Adipocyte (in vitro differentiated cells): ENCODE measurements at regions not wholly inside any gene's neighbourhood (a gene's known extent, or its start where the extent isn't known, plus 50 kb on each side); places are given as distances from the start of the nearest gene placed in this dataset.

Experiments
- DNase-seq: peaks from one replicate; pipeline ENCODE4 v3.0.0-alpha.2; 2015; ENCODE audit warnings: low read depth
- H3K27me3 ChIP-seq: replicated peaks from 2 replicates; pipeline ENCODE4 v1.7.0; 2013; ENCODE audit warnings: mild to moderate bottlenecking, low read length, moderate library complexity; ENCODE audit not compliant: control insufficient read depth, insufficient read depth
- H3K36me3 ChIP-seq: 2 replicates; pipeline ENCODE4 v1.7.0; 2013; ENCODE audit warnings: low read length, mild to moderate bottlenecking, moderate library complexity; ENCODE audit not compliant: control insufficient read depth, insufficient read depth, severe bottlenecking
- H3K4me1 ChIP-seq: 2 replicates; pipeline ENCODE4 v1.7.0; 2013; ENCODE audit warnings: mild to moderate bottlenecking, low read length, moderate library complexity; ENCODE audit not compliant: control insufficient read depth, insufficient read depth
- H3K4me3 ChIP-seq: 2 replicates; pipeline ENCODE4 v1.7.0; 2013; ENCODE audit warnings: mild to moderate bottlenecking, low read length, moderate library complexity
- H3K9ac ChIP-seq: 2 replicates; pipeline ENCODE4 v1.7.0; 2013; ENCODE audit warnings: mild to moderate bottlenecking, low read length, moderate library complexity
- H3K9me3 ChIP-seq: 2 replicates; pipeline ENCODE4 v1.7.0; 2013; ENCODE audit warnings: mild to moderate bottlenecking, low read length, moderate library complexity; ENCODE audit not compliant: control insufficient read depth

GRCh38 chr12:84785281-84785680 lies 127.3 kb downstream of the SLC6A15 start:
- Histone ChIP-seq H3K36me3 (no peaks in the 10 kb centered on the region), H3K27me3 (no peaks in the 10 kb centered on the region), H3K9me3 (no peaks in the 10 kb centered on the region), H3K4me1 (no peaks in the 10 kb centered on the region), H3K9ac (no peak overlapping the region), H3K4me3 (no peak overlapping the region)
- DNase-seq = no peak

- Histone ChIP-seq H3K4me3 (no peak overlapping the region), H3K9ac (no peak overlapping the region), H3K36me3 (no peaks in the 10 kb centered on the region), H3K27me3 (no peaks in the 10 kb centered on the region), H3K4me1 (no peaks in the 10 kb centered on the region), H3K9me3 (no peaks in the 10 kb centered on the region)
- DNase-seq = no peak
Observed at GRCh38 chr12:84779169-84779568, 133.4 kb downstream of the SLC6A15 start.

- H3K4me1 ChIP-seq = peaks cover 3% of the 10 kb centered on the region
- no peaks in the 10 kb centered on the region for H3K36me3 ChIP-seq
- peak; percentile 23 for DNase-seq
Observed at GRCh38 chr12:84772281-84772680, 140.3 kb downstream of the SLC6A15 start.

GRCh38 chr12:84767079-84767478 lies 145.5 kb downstream of the SLC6A15 start:
- peaks cover 7% of the 10 kb centered on the region for H3K4me1 ChIP-seq
- H3K9ac ChIP-seq = no peak overlapping the region
- no peak overlapping the region for H3K4me3 ChIP-seq
- no peak for DNase-seq
- H3K36me3 ChIP-seq = no peaks in the 10 kb centered on the region
- H3K9me3 ChIP-seq = no peaks in the 10 kb centered on the region
- H3K27me3 ChIP-seq = no peaks in the 10 kb centered on the region

More at GRCh38 chr12:84772281-84772680, 140.3 kb downstream of the SLC6A15 start:
- Histone ChIP-seq H3K9ac (no peak overlapping the region), H3K4me3 (no peak overlapping the region), H3K9me3 (no peaks in the 10 kb centered on the region), H3K27me3 (no peaks in the 10 kb centered on the region)

- H3K4me1 ChIP-seq = peaks cover 4% of the 10 kb centered on the region
- no peak for DNase-seq
- H3K9ac ChIP-seq = no peak overlapping the region
- H3K9me3 ChIP-seq = no peaks in the 10 kb centered on the region
- no peaks in the 10 kb centered on the region for H3K27me3 ChIP-seq
- H3K36me3 ChIP-seq = no peaks in the 10 kb centered on the region
- no peak overlapping the region for H3K4me3 ChIP-seq
Observed at GRCh38 chr12:84766375-84766774, 146.2 kb downstream of the SLC6A15 start.

- Histone ChIP-seq H3K9ac (no peak overlapping the region), H3K4me3 (no peak overlapping the region), H3K27me3 (no peaks in the 10 kb centered on the region), H3K36me3 (no peaks in the 10 kb centered on the region), H3K9me3 (no peaks in the 10 kb centered on the region), H3K4me1 (peaks cover 5% of the 10 kb centered on the region)
- DNase-seq = no peak
Observed at GRCh38 chr12:84764001-84764400, 148.6 kb downstream of the SLC6A15 start.

GRCh38 chr12:84763107-84763506 lies 149.5 kb downstream of the SLC6A15 start:
- DNase-seq = peak; percentile 21
- Histone ChIP-seq H3K4me1 (peaks cover 14% of the 10 kb centered on the region), H3K9me3 (no peaks in the 10 kb centered on the region), H3K27me3 (no peaks in the 10 kb centered on the region), H3K36me3 (no peaks in the 10 kb centered on the region), H3K4me3 (no peak overlapping the region), H3K9ac (no peak overlapping the region)

GRCh38 chr12:84760091-84760865 lies 152.3 kb downstream of the SLC6A15 start:
- no peak overlapping the region for H3K9ac ChIP-seq
- no peaks in the 10 kb centered on the region for H3K36me3 ChIP-seq
- no peaks in the 10 kb centered on the region for H3K27me3 ChIP-seq
- DNase-seq = no peak
- peaks cover 23% of the 10 kb centered on the region for H3K4me1 ChIP-seq
- H3K4me3 ChIP-seq = no peak overlapping the region
- H3K9me3 ChIP-seq = no peaks in the 10 kb centered on the region

- DNase-seq = peak; percentile 69
- Histone ChIP-seq H3K9me3 (no peaks in the 10 kb centered on the region), H3K9ac (no peak overlapping the region)
Observed at GRCh38 chr12:84757978-84758377, 154.6 kb downstream of the SLC6A15 start.

GRCh38 chr12:84756961-84757360 lies 155.6 kb downstream of the SLC6A15 start:
- H3K27me3 ChIP-seq = no peaks in the 10 kb centered on the region
- H3K9me3 ChIP-seq = no peaks in the 10 kb centered on the region
- no peak overlapping the region for H3K9ac ChIP-seq
- H3K4me1 ChIP-seq = peaks cover 19% of the 10 kb centered on the region
- DNase-seq = peak; percentile 22
- no peak overlapping the region for H3K4me3 ChIP-seq
- H3K36me3 ChIP-seq = no peaks in the 10 kb centered on the region

More at GRCh38 chr12:84757978-84758377, 154.6 kb downstream of the SLC6A15 start:
- no peaks in the 10 kb centered on the region for H3K36me3 ChIP-seq
- no peaks in the 10 kb centered on the region for H3K27me3 ChIP-seq
- peak overlapping the region; percentile 2 for H3K4me3 ChIP-seq
- peaks cover 19% of the 10 kb centered on the region for H3K4me1 ChIP-seq

GRCh38 chr12:84745127-84745526 lies 167.5 kb downstream of the SLC6A15 start:
- Histone ChIP-seq H3K9ac (no peak overlapping the region), H3K4me3 (no peak overlapping the region), H3K36me3 (no peaks in the 10 kb centered on the region), H3K27me3 (no peaks in the 10 kb centered on the region), H3K9me3 (no peaks in the 10 kb centered on the region), H3K4me1 (no peaks in the 10 kb centered on the region)
- no peak for DNase-seq

GRCh38 chr12:84741692-84742091 lies 170.9 kb downstream of the SLC6A15 start:
- H3K4me1 ChIP-seq = no peaks in the 10 kb centered on the region
- no peak for DNase-seq
- no peaks in the 10 kb centered on the region for H3K27me3 ChIP-seq
- no peaks in the 10 kb centered on the region for H3K9me3 ChIP-seq
- no peak overlapping the region for H3K9ac ChIP-seq
- no peak overlapping the region for H3K4me3 ChIP-seq
- no peaks in the 10 kb centered on the region for H3K36me3 ChIP-seq
